Body of pancreas (tissue), 4 donors: ENCODE measurements at regions not wholly inside any gene's neighbourhood (a gene's known extent, or its start where the extent isn't known, plus 50 kb on each side); places are given as distances from the start of the nearest gene placed in this dataset.

ENCODE experiments used
- POLR2A ChIP-seq, 3 donors: fragments of 450-650 bp; IDR thresholded peaks; one replicate each; pipeline ENCODE4 v1.6.1; 2016; ENCODE audit warnings: antibody characterized with exemption in 3 of 3, mild to moderate bottlenecking in 2 of 3
- TF ChIP-seq, protein P1 (sequence below), 7 experiments: fragments of 450-650 bp in 4 of 7; fragments of 200-600 bp in 3 of 7; sonication (generic) in 3 of 7; IDR thresholded peaks; one replicate each; pipeline ENCODE4 v1.5.1; 2016 to 2019; ENCODE audit warnings: antibody characterized with exemption in 7 of 7

DNA sequence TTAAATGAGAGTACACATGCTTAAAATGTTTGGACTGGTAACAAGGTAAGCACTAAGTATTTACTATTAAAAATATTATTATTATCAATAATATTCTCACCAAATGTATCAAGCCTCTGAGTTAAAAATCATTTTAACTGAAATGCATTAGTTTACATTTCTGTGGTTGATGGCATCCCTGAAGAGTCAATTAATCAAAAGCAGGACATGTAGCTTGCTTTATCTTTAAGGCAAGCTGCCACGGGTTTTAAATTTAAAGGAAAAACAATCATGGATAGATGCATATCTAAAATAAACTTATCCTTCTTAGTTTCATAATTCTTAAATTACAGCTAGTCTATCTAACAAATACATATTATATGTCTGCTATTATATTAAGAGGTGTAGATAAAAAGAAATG, 584.8 kb upstream of the INTU start:
- TF ChIP-seq, protein P1, sequence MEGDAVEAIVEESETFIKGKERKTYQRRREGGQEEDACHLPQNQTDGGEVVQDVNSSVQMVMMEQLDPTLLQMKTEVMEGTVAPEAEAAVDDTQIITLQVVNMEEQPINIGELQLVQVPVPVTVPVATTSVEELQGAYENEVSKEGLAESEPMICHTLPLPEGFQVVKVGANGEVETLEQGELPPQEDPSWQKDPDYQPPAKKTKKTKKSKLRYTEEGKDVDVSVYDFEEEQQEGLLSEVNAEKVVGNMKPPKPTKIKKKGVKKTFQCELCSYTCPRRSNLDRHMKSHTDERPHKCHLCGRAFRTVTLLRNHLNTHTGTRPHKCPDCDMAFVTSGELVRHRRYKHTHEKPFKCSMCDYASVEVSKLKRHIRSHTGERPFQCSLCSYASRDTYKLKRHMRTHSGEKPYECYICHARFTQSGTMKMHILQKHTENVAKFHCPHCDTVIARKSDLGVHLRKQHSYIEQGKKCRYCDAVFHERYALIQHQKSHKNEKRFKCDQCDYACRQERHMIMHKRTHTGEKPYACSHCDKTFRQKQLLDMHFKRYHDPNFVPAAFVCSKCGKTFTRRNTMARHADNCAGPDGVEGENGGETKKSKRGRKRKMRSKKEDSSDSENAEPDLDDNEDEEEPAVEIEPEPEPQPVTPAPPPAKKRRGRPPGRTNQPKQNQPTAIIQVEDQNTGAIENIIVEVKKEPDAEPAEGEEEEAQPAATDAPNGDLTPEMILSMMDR (IDR thresholded peaks at IDR 0.05) = no peak
- TF ChIP-seq POLR2A (IDR thresholded peaks at IDR 0.05) = no peak
